OCI-LY7 (cell line): ENCODE measurements at regions not wholly inside any gene's neighbourhood (a gene's known extent, or its start where the extent isn't known, plus 50 kb on each side); places are given as distances from the start of the nearest gene placed in this dataset.

Experiments
- EZH2phosphoT487 ChIP-seq: fragments of 200-600 bp; sonication (generic); IDR thresholded peaks from 2 replicates; pipeline ENCODE4 v1.6.1; 2018; ENCODE audit warnings: low read depth, borderline replicate concordance, mild to moderate bottlenecking, mixed run types, antibody characterized with exemption, low read length, moderate library complexity, mixed read lengths
- TF ChIP-seq, protein P1 (sequence below): fragments of 200-600 bp; sonication (generic); conservative IDR thresholded peaks from 2 replicates; pipeline ENCODE4 v1.5.1; 2014; ENCODE audit warnings: mild to moderate bottlenecking, antibody characterized with exemption, low read length, moderate library complexity, mixed read lengths

DNA sequence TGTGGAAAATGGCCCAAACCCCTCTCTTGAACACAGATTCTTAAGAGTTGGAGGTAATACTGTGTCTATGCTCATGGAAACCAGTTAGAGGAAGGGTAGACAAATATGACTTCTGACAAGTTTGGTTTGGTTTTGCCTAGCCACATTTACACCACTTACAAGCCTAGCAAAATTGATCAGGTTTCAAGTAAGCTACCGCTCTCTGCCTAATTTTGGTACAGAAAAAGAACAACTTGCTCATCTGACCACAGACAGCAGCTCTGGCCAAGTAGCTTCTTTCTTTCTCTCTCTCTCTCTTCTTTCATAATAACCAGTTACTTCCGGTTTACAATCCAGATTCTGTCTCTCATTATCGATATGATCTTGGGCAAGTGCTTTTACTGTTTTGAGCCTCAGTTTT, 260.0 kb downstream of the GLUD2 start:
- TF ChIP-seq, protein P1, sequence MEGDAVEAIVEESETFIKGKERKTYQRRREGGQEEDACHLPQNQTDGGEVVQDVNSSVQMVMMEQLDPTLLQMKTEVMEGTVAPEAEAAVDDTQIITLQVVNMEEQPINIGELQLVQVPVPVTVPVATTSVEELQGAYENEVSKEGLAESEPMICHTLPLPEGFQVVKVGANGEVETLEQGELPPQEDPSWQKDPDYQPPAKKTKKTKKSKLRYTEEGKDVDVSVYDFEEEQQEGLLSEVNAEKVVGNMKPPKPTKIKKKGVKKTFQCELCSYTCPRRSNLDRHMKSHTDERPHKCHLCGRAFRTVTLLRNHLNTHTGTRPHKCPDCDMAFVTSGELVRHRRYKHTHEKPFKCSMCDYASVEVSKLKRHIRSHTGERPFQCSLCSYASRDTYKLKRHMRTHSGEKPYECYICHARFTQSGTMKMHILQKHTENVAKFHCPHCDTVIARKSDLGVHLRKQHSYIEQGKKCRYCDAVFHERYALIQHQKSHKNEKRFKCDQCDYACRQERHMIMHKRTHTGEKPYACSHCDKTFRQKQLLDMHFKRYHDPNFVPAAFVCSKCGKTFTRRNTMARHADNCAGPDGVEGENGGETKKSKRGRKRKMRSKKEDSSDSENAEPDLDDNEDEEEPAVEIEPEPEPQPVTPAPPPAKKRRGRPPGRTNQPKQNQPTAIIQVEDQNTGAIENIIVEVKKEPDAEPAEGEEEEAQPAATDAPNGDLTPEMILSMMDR = no peak
- no peak for TF ChIP-seq EZH2phosphoT487
